ENCODE measurements at regions not wholly inside any gene's neighbourhood (a gene's known extent, or its start where the extent isn't known, plus 50 kb on each side); places are given as distances from the start of the nearest gene placed in this dataset.

DNA sequence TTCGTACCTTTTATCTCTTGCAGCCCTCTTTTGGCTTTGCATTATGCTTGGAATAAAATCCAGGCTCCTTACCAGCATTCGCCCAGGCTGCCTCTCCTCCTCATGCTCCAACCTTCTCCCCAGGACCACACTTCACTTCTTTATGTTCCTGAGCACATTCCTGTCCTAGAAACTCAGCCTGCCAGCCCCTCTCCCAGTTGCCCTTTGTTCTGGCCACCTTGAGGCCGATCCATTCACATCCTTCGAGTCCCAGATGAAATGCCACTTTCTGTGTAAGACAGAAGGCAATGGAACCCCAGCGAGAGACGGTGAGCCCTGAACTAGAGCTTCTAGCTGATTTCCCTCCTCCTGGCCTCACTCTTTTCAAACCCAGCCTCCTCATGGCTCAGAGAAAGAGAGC lies 73.0 kb upstream of the NTM start:
- peaks cover 7 to 27% (median 15%) of the 10 kb centered on the region in 5 donors for H3K27me3 Mint-ChIP-seq
- DNase-seq (no peak), ATAC-seq (no peak)
- ChIA-PET CTCF (no interaction called here), POLR2A (no interaction called here)
- Histone ChIP-seq H3K27me3 (ENCODE audit: control insufficient read depth in 2 of 2, insufficient read depth in 2 of 2, low read length in 2 of 2) (no peaks in the 10 kb centered on the region), H3K4me1 (ENCODE audit: control insufficient read depth in 2 of 2, insufficient read depth in 2 of 2, low read length in 2 of 2) (no peaks in the 10 kb centered on the region), H3K36me3 (ENCODE audit: control insufficient read depth in 2 of 3, insufficient read depth in 3 of 3, low read length in 3 of 3) (no peaks in the 10 kb centered on the region), H3K9me3 (ENCODE audit: control insufficient read depth in 2 of 3, low read length in 3 of 3) (no peaks in the 10 kb centered on the region), H3K4me3 (ENCODE audit: low read length) (no peak overlapping the region), H3K27ac (ENCODE audit: low read depth, low read length) (no peak overlapping the region)
- no peak overlapping the region for H3K27ac Mint-ChIP-seq
- peaks cover 0 to 7% (median 4%) of the 10 kb centered on the region in 11 donors for H3K9me3 Mint-ChIP-seq
- no peaks in the 10 kb centered on the region for H3K4me1 Mint-ChIP-seq
- H3K4me3 Mint-ChIP-seq: no peak overlapping the region
- H3K36me3 Mint-ChIP-seq: peaks cover 0 to 4% (median 0%) of the 10 kb centered on the region in 5 donors
- intact Hi-C loops (cut with micrococcal nuclease): no loop called here

DNA sequence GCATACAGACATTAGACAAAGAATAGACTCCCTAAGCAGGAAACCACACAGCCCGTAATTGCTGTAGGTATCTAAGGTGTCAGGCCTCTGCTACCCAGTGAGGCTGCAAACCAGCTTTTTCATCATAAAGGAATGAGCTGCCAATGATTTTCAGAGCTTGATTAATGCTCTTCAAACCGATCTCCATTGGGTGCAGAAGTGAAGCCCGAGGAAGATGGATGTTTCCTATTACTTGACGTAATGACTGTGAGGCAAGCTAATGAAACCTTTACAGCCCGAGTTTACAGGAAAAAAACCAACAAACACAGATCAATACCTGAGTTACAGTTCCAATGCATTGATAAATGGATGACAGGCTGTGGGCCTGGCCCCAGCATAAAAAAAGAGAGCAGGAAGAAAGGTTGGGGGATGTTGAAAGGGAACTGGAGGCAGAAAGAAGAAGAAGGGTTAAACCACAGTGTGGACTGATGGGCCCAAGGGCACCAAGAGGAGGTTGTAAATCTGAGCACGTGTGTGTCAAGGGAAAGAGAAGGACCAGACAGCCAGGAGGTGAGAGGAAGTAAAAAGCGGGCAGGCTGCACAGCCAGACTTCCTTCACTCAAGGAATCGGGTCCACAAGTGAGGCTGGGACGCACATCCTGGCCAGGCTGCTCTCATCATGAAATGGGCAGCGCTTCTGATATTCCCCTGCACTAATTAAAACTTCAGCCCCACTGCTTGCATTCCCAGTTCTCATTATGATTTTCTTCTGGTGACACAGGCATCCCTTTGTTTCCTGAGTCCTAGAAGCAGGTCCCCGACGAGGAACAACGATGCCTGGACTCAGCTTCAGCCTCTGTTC lies 70.6 kb upstream of the NTM start:
- ATAC-seq (no peak), DNase-seq (no peak)
- Histone ChIP-seq H3K27me3 (ENCODE audit: control insufficient read depth in 2 of 2, insufficient read depth in 2 of 2, low read length in 2 of 2) (no peaks in the 10 kb centered on the region), H3K4me1 (ENCODE audit: control insufficient read depth in 2 of 2, insufficient read depth in 2 of 2, low read length in 2 of 2) (no peaks in the 10 kb centered on the region), H3K4me3 (ENCODE audit: low read length) (no peak overlapping the region), H3K27ac (ENCODE audit: low read depth, low read length) (no peak overlapping the region), H3K9me3 (ENCODE audit: control insufficient read depth in 2 of 3, low read length in 3 of 3) (no peaks in the 10 kb centered on the region), H3K36me3 (ENCODE audit: control insufficient read depth in 2 of 3, insufficient read depth in 3 of 3, low read length in 3 of 3) (no peaks in the 10 kb centered on the region)
- Mint-ChIP-seq H3K4me1 (no peaks in the 10 kb centered on the region), H3K27ac (no peak overlapping the region), H3K9me3 (peaks cover 0 to 10% (median 4%) of the 10 kb centered on the region in 11 donors), H3K4me3 (no peak overlapping the region), H3K36me3 (peaks cover 0 to 4% (median 0%) of the 10 kb centered on the region in 5 donors), H3K27me3 (peaks cover 7 to 27% (median 15%) of the 10 kb centered on the region in 5 donors)
- intact Hi-C loops (cut with micrococcal nuclease): no loop called here
- ChIA-PET POLR2A (no interaction called here), CTCF (no interaction called here)

DNA sequence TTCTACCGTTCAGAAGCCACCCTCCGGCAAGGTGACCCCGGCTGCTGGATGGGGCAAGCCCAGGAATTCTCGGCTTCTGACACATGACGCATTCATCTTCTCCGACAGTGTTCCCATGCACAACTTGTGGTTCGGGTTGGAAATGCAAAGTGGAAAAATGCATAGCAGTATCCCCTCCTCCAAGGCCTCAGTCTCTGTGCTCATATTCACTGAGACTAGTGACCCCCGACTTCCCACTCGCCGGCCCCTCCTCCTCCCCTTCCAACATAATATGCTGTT lies 70.0 kb upstream of the NTM start:
- Mint-ChIP-seq H3K27ac (no peak overlapping the region), H3K9me3 (peaks cover 0 to 10% (median 4%) of the 10 kb centered on the region in 11 donors), H3K4me3 (no peak overlapping the region), H3K4me1 (no peaks in the 10 kb centered on the region), H3K36me3 (peaks cover 0 to 4% (median 0%) of the 10 kb centered on the region in 5 donors), H3K27me3 (peaks cover 7 to 27% (median 15%) of the 10 kb centered on the region in 5 donors)
- intact Hi-C loops (cut with micrococcal nuclease): no loop called here
- no peaks in the 10 kb centered on the region for H3K36me3 ChIP-seq (ENCODE audit: control insufficient read depth in 2 of 3, insufficient read depth in 3 of 3, low read length in 3 of 3)
- H3K4me3 ChIP-seq (ENCODE audit: low read length): no peak overlapping the region
- CTCF ChIA-PET: no interaction called here
- no peak overlapping the region for H3K27ac ChIP-seq (ENCODE audit: low read depth, low read length)
- H3K27me3 ChIP-seq (ENCODE audit: control insufficient read depth in 2 of 2, insufficient read depth in 2 of 2, low read length in 2 of 2): no peaks in the 10 kb centered on the region
- DNase-seq: no peak
- no peak for ATAC-seq
- POLR2A ChIA-PET: no interaction called here
- no peaks in the 10 kb centered on the region for H3K4me1 ChIP-seq (ENCODE audit: control insufficient read depth in 2 of 2, insufficient read depth in 2 of 2, low read length in 2 of 2)
- no peaks in the 10 kb centered on the region for H3K9me3 ChIP-seq (ENCODE audit: control insufficient read depth in 2 of 3, low read length in 3 of 3)

DNA sequence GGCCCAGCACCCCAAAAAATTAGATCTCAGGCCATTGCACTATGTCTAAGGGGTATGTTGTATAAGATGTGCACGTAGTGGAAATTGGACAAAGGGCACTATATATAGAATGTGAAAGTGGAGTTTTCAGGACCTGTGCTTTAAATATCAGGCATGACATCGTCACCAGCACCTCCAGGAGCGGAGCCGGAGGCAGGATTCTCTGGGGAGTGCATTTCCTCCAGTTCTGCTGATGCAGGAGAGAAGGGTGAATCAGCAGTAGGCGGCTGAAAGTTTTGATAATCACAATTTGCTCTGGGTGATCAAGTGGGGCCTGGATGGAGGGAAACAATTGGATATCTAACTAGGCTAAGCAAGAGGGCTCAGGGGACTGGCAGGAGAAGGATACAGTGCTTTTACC lies 69.1 kb upstream of the NTM start:
- ChIA-PET POLR2A (no interaction called here), CTCF (no interaction called here)
- no peaks in the 10 kb centered on the region for H3K27me3 ChIP-seq (ENCODE audit: control insufficient read depth in 2 of 2, insufficient read depth in 2 of 2, low read length in 2 of 2)
- no peak overlapping the region for H3K4me3 Mint-ChIP-seq
- peaks cover 0 to 10% (median 4%) of the 10 kb centered on the region in 11 donors for H3K9me3 Mint-ChIP-seq
- H3K36me3 ChIP-seq (ENCODE audit: control insufficient read depth in 2 of 3, insufficient read depth in 3 of 3, low read length in 3 of 3): no peaks in the 10 kb centered on the region
- H3K4me1 Mint-ChIP-seq: no peaks in the 10 kb centered on the region
- H3K27me3 Mint-ChIP-seq: peaks cover 7 to 27% (median 15%) of the 10 kb centered on the region in 5 donors
- no peak overlapping the region for H3K27ac Mint-ChIP-seq
- H3K9me3 ChIP-seq (ENCODE audit: control insufficient read depth in 2 of 3, low read length in 3 of 3): no peaks in the 10 kb centered on the region
- intact Hi-C loops (cut with micrococcal nuclease): no loop called here
- H3K4me3 ChIP-seq (ENCODE audit: low read length): no peak overlapping the region
- H3K4me1 ChIP-seq (ENCODE audit: control insufficient read depth in 2 of 2, insufficient read depth in 2 of 2, low read length in 2 of 2): no peaks in the 10 kb centered on the region
- peaks cover 0 to 4% (median 0%) of the 10 kb centered on the region in 5 donors for H3K36me3 Mint-ChIP-seq
- ATAC-seq (no peak), DNase-seq (no peak)
- no peak overlapping the region for H3K27ac ChIP-seq (ENCODE audit: low read depth, low read length)

DNA sequence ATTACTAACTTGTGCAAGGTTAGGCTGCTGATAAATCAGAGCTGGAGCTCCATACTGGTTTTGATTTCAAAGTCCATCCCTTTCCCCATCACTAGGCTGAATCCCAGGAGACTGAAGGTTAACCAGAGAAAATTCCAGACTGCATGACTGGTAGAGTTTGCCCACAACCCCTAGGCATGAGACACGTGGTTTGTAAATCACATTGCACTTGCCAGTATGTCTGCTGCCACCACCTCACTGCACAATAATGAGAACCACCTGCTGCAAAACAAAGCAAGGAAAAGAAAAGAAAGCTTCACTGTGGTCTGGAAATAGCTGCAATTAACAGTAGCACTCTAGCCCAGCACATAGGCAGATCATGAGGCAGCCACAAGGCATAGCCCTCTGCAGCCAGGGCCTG lies 67.6 kb upstream of the NTM start:
- Histone ChIP-seq H3K4me3 (ENCODE audit: low read length) (no peak overlapping the region), H3K4me1 (ENCODE audit: control insufficient read depth in 2 of 2, insufficient read depth in 2 of 2, low read length in 2 of 2) (no peaks in the 10 kb centered on the region), H3K9me3 (ENCODE audit: control insufficient read depth in 2 of 3, low read length in 3 of 3) (no peaks in the 10 kb centered on the region), H3K36me3 (ENCODE audit: control insufficient read depth in 2 of 3, insufficient read depth in 3 of 3, low read length in 3 of 3) (no peaks in the 10 kb centered on the region), H3K27me3 (ENCODE audit: control insufficient read depth in 2 of 2, insufficient read depth in 2 of 2, low read length in 2 of 2) (no peaks in the 10 kb centered on the region), H3K27ac (ENCODE audit: low read depth, low read length) (no peak overlapping the region)
- Mint-ChIP-seq H3K4me1 (no peaks in the 10 kb centered on the region), H3K27ac (no peak overlapping the region), H3K9me3 (peaks cover 0 to 10% (median 4%) of the 10 kb centered on the region in 11 donors), H3K27me3 (peaks cover 7 to 26% (median 15%) of the 10 kb centered on the region in 5 donors), H3K4me3 (no peak overlapping the region), H3K36me3 (peaks cover 0 to 4% (median 0%) of the 10 kb centered on the region in 5 donors)
- ATAC-seq (no peak), DNase-seq (no peak)
- CTCF ChIA-PET: no interaction called here
- POLR2A ChIA-PET: no interaction called here
- intact Hi-C loops (cut with micrococcal nuclease): no loop called here

DNA sequence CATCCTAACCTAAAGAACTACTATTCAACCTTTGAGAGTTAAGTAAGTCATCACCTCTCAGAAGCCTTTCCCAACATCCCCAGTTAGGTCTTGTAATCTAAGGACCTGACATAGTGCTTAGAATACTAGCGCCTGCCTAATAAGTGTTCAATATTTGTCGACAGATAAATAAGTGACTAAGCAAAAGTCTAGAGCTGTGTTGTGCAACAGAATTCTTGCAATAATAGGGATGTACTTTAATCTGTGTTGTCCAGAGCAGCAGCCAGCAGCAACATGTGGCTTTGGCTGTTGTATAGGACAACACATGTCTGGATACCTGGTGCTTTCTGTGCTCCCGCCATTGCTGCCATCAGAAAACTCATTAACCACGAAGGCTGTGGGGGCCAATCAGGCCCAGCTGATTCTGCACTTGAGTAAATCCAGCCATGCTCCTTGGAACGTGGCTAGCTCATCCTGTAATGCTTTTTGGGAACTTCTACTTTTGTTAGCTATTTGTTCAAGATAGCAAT lies 66.8 kb upstream of the NTM start:
- ChIA-PET CTCF (no interaction called here), POLR2A (no interaction called here)
- H3K4me3 Mint-ChIP-seq: no peak overlapping the region

DNA sequence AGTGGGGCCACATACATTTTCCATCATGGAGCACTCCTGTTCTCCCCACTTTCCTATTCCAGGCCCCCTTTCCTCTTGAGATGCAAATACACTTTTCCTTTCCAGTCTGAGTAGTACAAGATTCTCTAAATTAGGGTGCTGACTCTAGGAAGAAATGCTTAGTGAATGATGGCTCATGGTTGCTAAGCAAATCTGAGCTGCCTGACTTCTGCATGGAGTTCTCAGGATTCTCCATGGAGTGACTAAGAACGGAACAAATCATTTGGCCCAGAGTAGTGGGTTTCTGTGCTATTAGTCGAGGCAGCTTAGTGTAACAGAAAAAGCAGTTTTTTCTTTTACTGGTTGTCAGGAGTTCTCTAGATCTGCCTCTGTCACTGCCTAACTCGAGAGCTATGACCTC lies 65.4 kb upstream of the NTM start:
- Histone ChIP-seq H3K9me3 (ENCODE audit: control insufficient read depth in 2 of 3, low read length in 3 of 3) (no peaks in the 10 kb centered on the region), H3K27ac (ENCODE audit: low read depth, low read length) (no peak overlapping the region), H3K4me1 (ENCODE audit: control insufficient read depth in 2 of 2, insufficient read depth in 2 of 2, low read length in 2 of 2) (no peaks in the 10 kb centered on the region), H3K36me3 (ENCODE audit: control insufficient read depth in 2 of 3, insufficient read depth in 3 of 3, low read length in 3 of 3) (no peaks in the 10 kb centered on the region), H3K4me3 (ENCODE audit: low read length) (no peak overlapping the region), H3K27me3 (ENCODE audit: control insufficient read depth in 2 of 2, insufficient read depth in 2 of 2, low read length in 2 of 2) (no peaks in the 10 kb centered on the region)
- Mint-ChIP-seq H3K9me3 (peaks cover 0 to 10% (median 2%) of the 10 kb centered on the region in 11 donors), H3K4me3 (no peak overlapping the region), H3K27me3 (peaks cover 8 to 24% (median 13%) of the 10 kb centered on the region in 5 donors), H3K36me3 (no peaks in the 10 kb centered on the region), H3K27ac (no peak overlapping the region), H3K4me1 (no peaks in the 10 kb centered on the region)
- ChIA-PET CTCF (no interaction called here), POLR2A (no interaction called here)
- ATAC-seq: no peak
- DNase-seq: no peak
- intact Hi-C loops (cut with micrococcal nuclease): no loop called here

More for the DNA sequence above, 66.8 kb upstream of the NTM start:
- H3K27ac Mint-ChIP-seq: no peak overlapping the region
- Histone ChIP-seq H3K27me3 (ENCODE audit: control insufficient read depth in 2 of 2, insufficient read depth in 2 of 2, low read length in 2 of 2) (no peaks in the 10 kb centered on the region), H3K4me1 (ENCODE audit: control insufficient read depth in 2 of 2, insufficient read depth in 2 of 2, low read length in 2 of 2) (no peaks in the 10 kb centered on the region), H3K36me3 (ENCODE audit: control insufficient read depth in 2 of 3, insufficient read depth in 3 of 3, low read length in 3 of 3) (no peaks in the 10 kb centered on the region), H3K4me3 (ENCODE audit: low read length) (no peak overlapping the region), H3K9me3 (ENCODE audit: control insufficient read depth in 2 of 3, low read length in 3 of 3) (no peaks in the 10 kb centered on the region), H3K27ac (ENCODE audit: low read depth, low read length) (no peak overlapping the region)
- H3K4me1 Mint-ChIP-seq: no peaks in the 10 kb centered on the region
- peaks cover 0 to 4% (median 0%) of the 10 kb centered on the region in 5 donors for H3K36me3 Mint-ChIP-seq
- H3K9me3 Mint-ChIP-seq: peaks cover 0 to 10% (median 4%) of the 10 kb centered on the region in 11 donors
- intact Hi-C loops (cut with micrococcal nuclease): no loop called here
- ATAC-seq (no peak), DNase-seq (no peak)
- H3K27me3 Mint-ChIP-seq: peaks cover 7 to 30% (median 13%) of the 10 kb centered on the region in 5 donors

Data from naive thymus-derived CD4-positive, alpha-beta T cell (primary cell).